ENCODE measurements at regions not wholly inside any gene's neighbourhood (a gene's known extent, or its start where the extent isn't known, plus 50 kb on each side); places are given as distances from the start of the nearest gene placed in this dataset.

GRCh38 chr5:87844866-87845265, 423.8 kb downstream of the TMEM161B start:
- TF ChIP-seq CTCF (IDR thresholded peaks at IDR 0.05) (no peak), POLR2A (IDR thresholded peaks at IDR 0.05) (no peak)
